ENCODE measurements at regions not wholly inside any gene's neighbourhood (a gene's known extent, or its start where the extent isn't known, plus 50 kb on each side); places are given as distances from the start of the nearest gene placed in this dataset.

DNA sequence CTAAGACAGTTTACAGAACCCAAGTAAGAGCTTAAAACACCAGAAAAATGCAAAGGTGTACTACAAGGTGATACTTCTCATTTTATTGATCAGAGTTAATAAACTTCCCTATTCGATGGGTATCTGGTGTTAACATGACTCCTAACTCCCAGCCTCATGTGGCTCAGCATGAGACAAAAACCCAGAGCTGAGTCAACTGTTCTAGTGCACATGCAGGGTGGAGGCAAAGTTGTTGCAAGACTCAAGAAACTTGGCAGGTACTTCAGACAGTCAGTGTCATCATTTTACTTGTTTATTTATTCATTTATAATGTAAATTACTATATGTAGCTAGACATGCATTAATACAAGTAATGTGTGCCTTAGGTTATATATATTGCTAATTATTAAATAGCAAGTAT is 216.6 kb upstream of the DSEL start:
- DNase-seq (ENCODE audit: low spot score in 2 of 2) = no peak
- no peak overlapping the region for H3K4me3 ChIP-seq (ENCODE audit: low read depth, poor library complexity, severe bottlenecking)
- WGBS, 2 donors = 40 to 41% methylated on average over 1 of the region's 1 CpG
- no peak for TF ChIP-seq POLR2A (IDR thresholded peaks at IDR 0.05)
- TF ChIP-seq CTCF (IDR thresholded peaks at IDR 0.05) = no peak
- intact Hi-C loops (cut with DNase I; ENCODE audit: low total_unique reads) = no loop called here

GRCh38 chr18:67731851-67732250 is 215.3 kb upstream of the DSEL start:
- no peak overlapping the region for H3K4me3 ChIP-seq (ENCODE audit: low read depth, poor library complexity, severe bottlenecking)
- intact Hi-C loops (cut with DNase I; ENCODE audit: low total_unique reads) = no loop called here
- TF ChIP-seq CTCF (IDR thresholded peaks at IDR 0.05) = no peak
- no peak for TF ChIP-seq POLR2A (IDR thresholded peaks at IDR 0.05)
- 30 to 48% methylated on average over 1 of the region's 1 CpG for WGBS, 2 donors
- no peak for DNase-seq (ENCODE audit: low spot score in 2 of 2)

- DNase-seq (ENCODE audit: low spot score in 2 of 2) = no peak
- no peak for TF ChIP-seq CTCF (IDR thresholded peaks at IDR 0.05)
- TF ChIP-seq POLR2A (IDR thresholded peaks at IDR 0.05) = no peak
- 83 to 89% methylated on average over 4 of the region's 4 CpGs for WGBS, 2 donors
- intact Hi-C loops (cut with DNase I; ENCODE audit: low total_unique reads) = no loop called here
- no peak overlapping the region for H3K4me3 ChIP-seq (ENCODE audit: low read depth, poor library complexity, severe bottlenecking)
These were observed 214.4 kb upstream of the DSEL start for GRCh38 chr18:67730886-67731285.

- TF ChIP-seq POLR2A (IDR thresholded peaks at IDR 0.05) = no peak
- intact Hi-C loops (cut with DNase I; ENCODE audit: low total_unique reads) = no loop called here
- DNase-seq (ENCODE audit: low spot score in 2 of 2) = no peak
- 82 to 91% methylated on average over 2 of the region's 2 CpGs for whole genome bisulfite sequencing, 2 donors
- H3K4me3 ChIP-seq (ENCODE audit: low read depth, poor library complexity, severe bottlenecking) = no peak overlapping the region
These were observed 211.8 kb upstream of the DSEL start for GRCh38 chr18:67728364-67728763.

GRCh38 chr18:67726882-67727281 is 210.4 kb upstream of the DSEL start:
- 37 to 38% methylated on average over 2 of the region's 2 CpGs for WGBS, 2 donors

DNA sequence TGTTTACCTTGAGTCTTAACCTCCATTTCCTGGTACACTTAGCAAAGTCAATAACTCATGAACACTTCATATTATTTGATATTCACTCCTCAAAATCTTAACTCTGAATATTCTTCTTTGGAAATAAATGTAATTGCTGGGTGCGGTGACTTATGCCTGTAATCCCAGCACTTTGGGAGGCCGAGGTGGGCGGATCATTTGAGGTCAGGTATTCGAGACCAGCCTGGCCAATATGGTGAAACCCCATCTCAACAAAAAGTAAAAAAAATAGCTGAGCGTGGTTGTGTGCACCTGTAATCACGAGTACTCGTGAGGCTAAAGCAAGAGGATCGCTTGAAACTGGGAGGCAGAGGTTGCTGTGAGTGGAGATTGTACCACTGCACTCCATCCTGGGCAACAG is 201.3 kb upstream of the DSEL start:
- intact Hi-C loops (cut with DNase I; ENCODE audit: low total_unique reads) = no loop called here
- WGBS, 2 donors = 79 to 83% methylated on average over 8 of the region's 8 CpGs
- no peak for DNase-seq (ENCODE audit: low spot score in 2 of 2)
- H3K4me3 ChIP-seq (ENCODE audit: low read depth, poor library complexity, severe bottlenecking) = no peak overlapping the region
- TF ChIP-seq POLR2A (IDR thresholded peaks at IDR 0.05) = no peak
- no peak for TF ChIP-seq CTCF (IDR thresholded peaks at IDR 0.05)

More at GRCh38 chr18:67726882-67727281, 210.4 kb upstream of the DSEL start:
- TF ChIP-seq CTCF (IDR thresholded peaks at IDR 0.05) (no peak), POLR2A (IDR thresholded peaks at IDR 0.05) (no peak)
- intact Hi-C loops (cut with DNase I; ENCODE audit: low total_unique reads) = no loop called here
- DNase-seq (ENCODE audit: low spot score in 2 of 2) = no peak
- no peak overlapping the region for H3K4me3 ChIP-seq (ENCODE audit: low read depth, poor library complexity, severe bottlenecking)
